ENCODE measurements at regions not wholly inside any gene's neighbourhood (a gene's known extent, or its start where the extent isn't known, plus 50 kb on each side); places are given as distances from the start of the nearest gene placed in this dataset.

GRCh38 chr13:105997581-105998550 lies 537.6 kb downstream of the EFNB2 start:
- TF ChIP-seq EZH2 (IDR thresholded peaks at IDR 0.05; ENCODE audit: borderline replicate concordance, low read depth, low read length, severe bottlenecking), result no peak
- TF ChIP-seq CTCF (IDR thresholded peaks at IDR 0.05; ENCODE audit: borderline replicate concordance, extremely low read depth, low read length, poor library complexity, severe bottlenecking), result no peak
